Panc1 (cell line): ENCODE measurements at regions not wholly inside any gene's neighbourhood (a gene's known extent, or its start where the extent isn't known, plus 50 kb on each side); places are given as distances from the start of the nearest gene placed in this dataset.

Experiments
- POLR2AphosphoS5 ChIP-seq: IDR thresholded peaks from 2 replicates; pipeline ENCODE4 v1.6.1; 2012; ENCODE audit warnings: mild to moderate bottlenecking, low read depth, low read length, moderate library complexity
- TCF7L2 ChIP-seq: IDR thresholded peaks from 2 replicates; pipeline ENCODE4 v1.6.1; 2011; ENCODE audit warnings: mild to moderate bottlenecking, low read depth, low read length, inconsistent platforms
- TF ChIP-seq, protein P1 (sequence below), 2 experiments: IDR thresholded peaks; 2 replicates each; pipeline ENCODE4 v1.6.1; 2011 to 2012; ENCODE audit warnings: low read depth in 2 of 2, control low read depth in 1 of 2, low read length in 1 of 2, mild to moderate bottlenecking in 1 of 2, moderate library complexity in 1 of 2; ENCODE audit not compliant: insufficient read depth in 1 of 2
- TF ChIP-seq, protein P2 (sequence below): fragments of 450-650 bp; IDR thresholded peaks from 2 replicates; pipeline ENCODE4 v1.5.1; 2017; ENCODE audit warnings: mild to moderate bottlenecking

DNA sequence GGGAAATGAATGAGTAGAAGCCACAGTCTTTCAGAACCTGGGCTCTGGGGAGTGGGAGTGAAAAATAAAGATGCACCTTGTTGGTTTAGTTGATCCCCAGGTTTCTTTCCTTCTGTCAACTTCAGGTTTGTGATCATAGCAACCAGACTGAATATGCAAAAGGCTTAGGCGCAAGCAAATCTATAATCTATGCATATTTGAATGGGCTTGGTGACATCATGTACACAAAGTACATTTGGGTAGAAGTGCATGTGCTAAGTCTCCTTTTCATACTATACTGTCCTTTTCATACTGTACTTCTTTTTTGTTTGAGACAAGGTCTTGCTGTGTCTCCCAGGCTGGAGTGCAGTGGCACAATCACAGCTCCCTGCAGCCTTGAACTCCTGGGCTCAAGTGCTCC is 132.4 kb upstream of the C2CD4B start:
- TF ChIP-seq POLR2AphosphoS5 (no peak), TCF7L2 (no peak)
- TF ChIP-seq, protein P1, sequence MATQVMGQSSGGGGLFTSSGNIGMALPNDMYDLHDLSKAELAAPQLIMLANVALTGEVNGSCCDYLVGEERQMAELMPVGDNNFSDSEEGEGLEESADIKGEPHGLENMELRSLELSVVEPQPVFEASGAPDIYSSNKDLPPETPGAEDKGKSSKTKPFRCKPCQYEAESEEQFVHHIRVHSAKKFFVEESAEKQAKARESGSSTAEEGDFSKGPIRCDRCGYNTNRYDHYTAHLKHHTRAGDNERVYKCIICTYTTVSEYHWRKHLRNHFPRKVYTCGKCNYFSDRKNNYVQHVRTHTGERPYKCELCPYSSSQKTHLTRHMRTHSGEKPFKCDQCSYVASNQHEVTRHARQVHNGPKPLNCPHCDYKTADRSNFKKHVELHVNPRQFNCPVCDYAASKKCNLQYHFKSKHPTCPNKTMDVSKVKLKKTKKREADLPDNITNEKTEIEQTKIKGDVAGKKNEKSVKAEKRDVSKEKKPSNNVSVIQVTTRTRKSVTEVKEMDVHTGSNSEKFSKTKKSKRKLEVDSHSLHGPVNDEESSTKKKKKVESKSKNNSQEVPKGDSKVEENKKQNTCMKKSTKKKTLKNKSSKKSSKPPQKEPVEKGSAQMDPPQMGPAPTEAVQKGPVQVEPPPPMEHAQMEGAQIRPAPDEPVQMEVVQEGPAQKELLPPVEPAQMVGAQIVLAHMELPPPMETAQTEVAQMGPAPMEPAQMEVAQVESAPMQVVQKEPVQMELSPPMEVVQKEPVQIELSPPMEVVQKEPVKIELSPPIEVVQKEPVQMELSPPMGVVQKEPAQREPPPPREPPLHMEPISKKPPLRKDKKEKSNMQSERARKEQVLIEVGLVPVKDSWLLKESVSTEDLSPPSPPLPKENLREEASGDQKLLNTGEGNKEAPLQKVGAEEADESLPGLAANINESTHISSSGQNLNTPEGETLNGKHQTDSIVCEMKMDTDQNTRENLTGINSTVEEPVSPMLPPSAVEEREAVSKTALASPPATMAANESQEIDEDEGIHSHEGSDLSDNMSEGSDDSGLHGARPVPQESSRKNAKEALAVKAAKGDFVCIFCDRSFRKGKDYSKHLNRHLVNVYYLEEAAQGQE (IDR thresholded peaks at IDR 0.05; ENCODE audit: insufficient read depth in 1 of 2, low read depth in 2 of 2, low read length in 1 of 2): no peak
- TF ChIP-seq, protein P2, sequence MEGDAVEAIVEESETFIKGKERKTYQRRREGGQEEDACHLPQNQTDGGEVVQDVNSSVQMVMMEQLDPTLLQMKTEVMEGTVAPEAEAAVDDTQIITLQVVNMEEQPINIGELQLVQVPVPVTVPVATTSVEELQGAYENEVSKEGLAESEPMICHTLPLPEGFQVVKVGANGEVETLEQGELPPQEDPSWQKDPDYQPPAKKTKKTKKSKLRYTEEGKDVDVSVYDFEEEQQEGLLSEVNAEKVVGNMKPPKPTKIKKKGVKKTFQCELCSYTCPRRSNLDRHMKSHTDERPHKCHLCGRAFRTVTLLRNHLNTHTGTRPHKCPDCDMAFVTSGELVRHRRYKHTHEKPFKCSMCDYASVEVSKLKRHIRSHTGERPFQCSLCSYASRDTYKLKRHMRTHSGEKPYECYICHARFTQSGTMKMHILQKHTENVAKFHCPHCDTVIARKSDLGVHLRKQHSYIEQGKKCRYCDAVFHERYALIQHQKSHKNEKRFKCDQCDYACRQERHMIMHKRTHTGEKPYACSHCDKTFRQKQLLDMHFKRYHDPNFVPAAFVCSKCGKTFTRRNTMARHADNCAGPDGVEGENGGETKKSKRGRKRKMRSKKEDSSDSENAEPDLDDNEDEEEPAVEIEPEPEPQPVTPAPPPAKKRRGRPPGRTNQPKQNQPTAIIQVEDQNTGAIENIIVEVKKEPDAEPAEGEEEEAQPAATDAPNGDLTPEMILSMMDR: no peak
